H9 (cell line): ENCODE measurements at regions not wholly inside any gene's neighbourhood (a gene's known extent, or its start where the extent isn't known, plus 50 kb on each side); places are given as distances from the start of the nearest gene placed in this dataset.

Experiments
- DNase-seq: peaks from one replicate; pipeline ENCODE4 v3.0.0-alpha.2; 2017
- H2AFZ ChIP-seq: one replicate; pipeline ENCODE4 v1.6.1; 2013; ENCODE audit warnings: mild to moderate bottlenecking, low read length, control low read depth, moderate library complexity
- H2AK5ac ChIP-seq: 2 replicates; pipeline ENCODE4 v1.6.1; 2013; ENCODE audit warnings: low read length, control low read depth, mixed read lengths; ENCODE audit not compliant: insufficient read length
- H2BK120ac ChIP-seq: one replicate; pipeline ENCODE4 v1.6.1; 2013; ENCODE audit warnings: low read depth, mild to moderate bottlenecking, low read length, control low read depth, inconsistent platforms; ENCODE audit not compliant: poor library complexity, severe bottlenecking
- H2BK12ac ChIP-seq: 2 replicates; pipeline ENCODE4 v1.6.1; 2013; ENCODE audit warnings: low read length, control low read depth, mixed read lengths, low read depth; ENCODE audit not compliant: insufficient read length
- H2BK15ac ChIP-seq: 2 replicates; pipeline ENCODE4 v1.6.1; 2013; ENCODE audit warnings: low read depth, low read length, control low read depth
- H2BK20ac ChIP-seq: one replicate; pipeline ENCODE4 v1.6.1; 2013; ENCODE audit warnings: low read depth, mild to moderate bottlenecking, low read length, control low read depth, inconsistent platforms; ENCODE audit not compliant: poor library complexity, severe bottlenecking
- H2BK5ac ChIP-seq: 2 replicates; pipeline ENCODE4 v1.6.1; 2013; ENCODE audit warnings: low read length, control low read depth, mixed read lengths; ENCODE audit not compliant: insufficient read length
- H3K14ac ChIP-seq: 2 replicates; pipeline ENCODE4 v1.6.1; 2013; ENCODE audit warnings: low read length, control low read depth; ENCODE audit not compliant: insufficient read depth
- H3K18ac ChIP-seq: 2 replicates; pipeline ENCODE4 v1.6.1; 2013; ENCODE audit warnings: low read depth, mild to moderate bottlenecking, mixed read lengths, low read length, control low read depth; ENCODE audit not compliant: insufficient read length
- H3K23ac ChIP-seq: 2 replicates; pipeline ENCODE4 v1.6.1; 2013; ENCODE audit warnings: low read length, control low read depth, mixed read lengths, low read depth; ENCODE audit not compliant: insufficient read length
- H3K23me2 ChIP-seq: 2 replicates; pipeline ENCODE4 v1.6.1; 2013; ENCODE audit warnings: low read depth, mild to moderate bottlenecking, mixed read lengths, low read length, control low read depth; ENCODE audit not compliant: insufficient read length, poor library complexity, severe bottlenecking
- H3K27ac ChIP-seq: 2 replicates; pipeline ENCODE4 v1.5.1; 2013; ENCODE audit warnings: low read length, control low read depth, mixed read lengths, low read depth; ENCODE audit not compliant: insufficient read length
- H3K27me3 ChIP-seq: 2 replicates; pipeline ENCODE4 v1.6.1; 2013; ENCODE audit warnings: low read length, control low read depth, inconsistent platforms; ENCODE audit not compliant: insufficient read depth
- H3K4ac ChIP-seq: 2 replicates; pipeline ENCODE4 v1.6.1; 2013; ENCODE audit warnings: low read depth, mild to moderate bottlenecking, control low read depth, inconsistent platforms, low read length, moderate library complexity
- H3K4me1 ChIP-seq: 2 replicates; pipeline ENCODE4 v1.6.1; 2013; ENCODE audit warnings: low read length, control low read depth, inconsistent platforms; ENCODE audit not compliant: insufficient read depth
- H3K4me2 ChIP-seq: 2 replicates; pipeline ENCODE4 v1.6.1; 2013; ENCODE audit warnings: low read length, control low read depth, mixed read lengths; ENCODE audit not compliant: insufficient read length, insufficient read depth
- H3K56ac ChIP-seq: 2 replicates; pipeline ENCODE4 v1.6.1; 2013; ENCODE audit warnings: low read depth, mild to moderate bottlenecking, mixed read lengths, low read length, control low read depth; ENCODE audit not compliant: insufficient read length
- H3K79me1 ChIP-seq: 2 replicates; pipeline ENCODE4 v1.6.1; 2013; ENCODE audit warnings: low read depth, mild to moderate bottlenecking, moderate library complexity, low read length, control low read depth, inconsistent platforms; ENCODE audit not compliant: insufficient read depth, poor library complexity, severe bottlenecking
- H3K79me2 ChIP-seq: 2 replicates; pipeline ENCODE4 v1.6.1; 2013; ENCODE audit warnings: low read length, control low read depth, inconsistent platforms; ENCODE audit not compliant: insufficient read depth
- H3K9ac ChIP-seq: 2 replicates; pipeline ENCODE4 v1.6.1; 2013; ENCODE audit warnings: low read length, control low read depth, mixed read lengths; ENCODE audit not compliant: insufficient read length; ENCODE audit errors: extremely low read depth
- H3K9me3 ChIP-seq: one replicate; pipeline ENCODE4 v1.6.1; 2013; ENCODE audit warnings: low read depth, low read length, inconsistent platforms; ENCODE audit not compliant: control insufficient read depth
- H3T11ph ChIP-seq: one replicate; pipeline ENCODE4 v1.6.1; 2013; ENCODE audit warnings: mild to moderate bottlenecking, low read length, control low read depth, inconsistent platforms
- H4K20me1 ChIP-seq: one replicate; pipeline ENCODE4 v1.6.1; 2013; ENCODE audit not compliant: control insufficient read depth, insufficient read length, insufficient read depth
- H4K5ac ChIP-seq: 2 replicates; pipeline ENCODE4 v1.6.1; 2013; ENCODE audit warnings: low read depth, mild to moderate bottlenecking, mixed read lengths, low read length, control low read depth; ENCODE audit not compliant: insufficient read length
- H4K8ac ChIP-seq: replicated peaks from 2 replicates; pipeline ENCODE4 v1.6.1; 2013; ENCODE audit warnings: low read length, control low read depth, mixed read lengths, low read depth; ENCODE audit not compliant: insufficient read length
- H4K91ac ChIP-seq: 2 replicates; pipeline ENCODE4 v1.6.1; 2013; ENCODE audit warnings: low read depth, mild to moderate bottlenecking, moderate library complexity, mixed read lengths, low read length, control low read depth; ENCODE audit not compliant: insufficient read length
- H3K27ac Mint-ChIP-seq, 3 experiments: 2 replicates in 2 of 3; 3 replicates in 1 of 3; pipeline ENCODE4 v1.8.0; 2020 to 2021; ENCODE audit warnings: mixed read lengths in 3 of 3, mild to moderate bottlenecking in 1 of 3, moderate library complexity in 1 of 3
- H3K27me3 Mint-ChIP-seq: 2 replicates; pipeline ENCODE4 v1.8.0; 2021; ENCODE audit warnings: low read depth, mild to moderate bottlenecking, moderate library complexity, mixed read lengths
- H3K36me3 Mint-ChIP-seq, 3 experiments: 2 replicates in 2 of 3; 3 replicates in 1 of 3; pipeline ENCODE4 v1.8.0; 2020 to 2021; ENCODE audit warnings: low read depth in 3 of 3, mixed read lengths in 3 of 3; ENCODE audit not compliant: insufficient read depth in 1 of 3
- H3K4me1 Mint-ChIP-seq, 2 experiments: 2 replicates each; pipeline ENCODE4 v1.8.0; 2020; ENCODE audit warnings: mixed read lengths in 2 of 2
- H3K4me3 Mint-ChIP-seq, 2 experiments: 2 replicates in 1 of 2; 3 replicates in 1 of 2; pipeline ENCODE4 v1.8.0; 2020 to 2021; ENCODE audit warnings: mild to moderate bottlenecking in 2 of 2, mixed read lengths in 2 of 2, moderate library complexity in 1 of 2
- H3K9me3 Mint-ChIP-seq, 2 experiments: 2 replicates in 1 of 2; 3 replicates in 1 of 2; pipeline ENCODE4 v1.8.0; 2020; ENCODE audit warnings: mild to moderate bottlenecking in 2 of 2, mixed read lengths in 2 of 2, moderate library complexity in 1 of 2
- CTCF ChIP-seq: fragments of 200-600 bp; sonication (generic); conservative IDR thresholded peaks from 3 replicates; pipeline ENCODE4 v1.8.0; 2021; ENCODE audit warnings: antibody characterized with exemption, mild to moderate bottlenecking
- WGBS: extraction: QIAGEN DNeasy Blood & Tissue Kit; methylation state at CpG from one replicate; pipeline ENCODE4 v1.1.7; 2013; ENCODE audit warnings: missing lambda C conversion rate, low lambda C conversion rate, mixed read lengths; ENCODE audit not compliant: insufficient read length; ENCODE audit errors: extremely low coverage; 5-methylcytosine and 5-hydroxymethylcytosine counted together

- H3K27me3 ChIP-seq: no peaks in the 10 kb centered on the region
- H3K23me2 ChIP-seq: no peaks in the 10 kb centered on the region
- no peak overlapping the region for H4K8ac ChIP-seq
- H3K36me3 Mint-ChIP-seq: no peaks in the 10 kb centered on the region
- H3K79me1 ChIP-seq: no peaks in the 10 kb centered on the region
- H3K56ac ChIP-seq: no peak overlapping the region
- H3K27me3 Mint-ChIP-seq: no peaks in the 10 kb centered on the region
- no CpG with 5 or more reads among the region's 3 CpGs for WGBS
- no peak overlapping the region for H2BK5ac ChIP-seq
- H3K4ac ChIP-seq: no peak overlapping the region
- H4K20me1 ChIP-seq: no peaks in the 10 kb centered on the region
- H2BK120ac ChIP-seq: no peak overlapping the region
- H3K9me3 ChIP-seq: no peaks in the 10 kb centered on the region
- H2BK15ac ChIP-seq: no peak overlapping the region
- H2AFZ ChIP-seq: no peak overlapping the region
- no peak overlapping the region for H3T11ph ChIP-seq
- H2BK20ac ChIP-seq: no peak overlapping the region
- H3K18ac ChIP-seq: no peak overlapping the region
- no peak overlapping the region for H3K27ac ChIP-seq
- no peak overlapping the region for H2AK5ac ChIP-seq
- H3K27ac Mint-ChIP-seq: no peak overlapping the region; a peak in 1 of 7 replicates
- no peak for TF ChIP-seq CTCF
- DNase-seq: no peak
- H3K9ac ChIP-seq: no peak overlapping the region
- H3K9me3 Mint-ChIP-seq: no peaks in the 10 kb centered on the region
- no peak overlapping the region for H3K14ac ChIP-seq
- H3K4me1 Mint-ChIP-seq: no peaks in the 10 kb centered on the region
- no peak overlapping the region for H4K5ac ChIP-seq
- H3K4me2 ChIP-seq: no peak overlapping the region
- no peak overlapping the region for H4K91ac ChIP-seq
- no peak overlapping the region for H3K4me3 Mint-ChIP-seq
- H3K4me1 ChIP-seq: no peaks in the 10 kb centered on the region
- no peaks in the 10 kb centered on the region for H3K79me2 ChIP-seq
- H2BK12ac ChIP-seq: no peak overlapping the region
- no peak overlapping the region for H3K23ac ChIP-seq
These were observed 61.5 kb upstream of the GRIA4 start for GRCh38 chr11:105548359-105548758.
